ENCODE measurements at regions not wholly inside any gene's neighbourhood (a gene's known extent, or its start where the extent isn't known, plus 50 kb on each side); places are given as distances from the start of the nearest gene placed in this dataset.

- DNase-seq (ENCODE audit: low spot score), result no peak
- Histone ChIP-seq H3K4me2 (no peak overlapping the region), H2AFZ (0 out of 2 replicates have a peak overlapping the region, but pooled peaks have one; percentile 63), H3K36me3 (ENCODE audit: insufficient read depth) (no peaks in the 10 kb centered on the region), H3K79me2 (replicated peaks; ENCODE audit: insufficient read depth) (no peaks in the 10 kb centered on the region), H3K4me1 (ENCODE audit: insufficient read depth) (no peaks in the 10 kb centered on the region), H3F3A (replicated peaks; ENCODE audit: low read depth) (no peaks in the 10 kb centered on the region), H4K20me1 (replicated peaks; ENCODE audit: insufficient read depth) (no peaks in the 10 kb centered on the region), H3K4me3 (no peak overlapping the region), H3K27ac (ENCODE audit: low read depth) (no peak overlapping the region), H3K27me3 (ENCODE audit: insufficient read depth) (no peaks in the 10 kb centered on the region), H3K9me2 (ENCODE audit: insufficient read depth) (no peaks in the 10 kb centered on the region)
- H3K27me3 Mint-ChIP-seq (ENCODE audit: insufficient read depth, low read depth, poor library complexity), result peaks cover 4% of the 10 kb centered on the region
- peaks cover 17% of the 10 kb centered on the region for H3K4me1 Mint-ChIP-seq
- H3K4me3 Mint-ChIP-seq, result no peak overlapping the region
- H3K27ac Mint-ChIP-seq, result 0 out of 2 replicates have a peak overlapping the region, but pooled peaks have one; percentile 18
- no peak for TF ChIP-seq ZNF462 (CRISPR knock-in tag; IDR thresholded peaks at IDR 0.05)
- TF ChIP-seq STAT1 (IDR thresholded peaks at IDR 0.05; ENCODE audit: unreplicated experiment), result no peak
- TF ChIP-seq EZH2 (IDR thresholded peaks at IDR 0.05; ENCODE audit: low read depth, unreplicated experiment), result no peak
- no peak for TF ChIP-seq NANOG (IDR thresholded peaks at IDR 0.05; ENCODE audit: borderline replicate concordance)
- no peak for TF ChIP-seq EZH2phosphoT487 (IDR thresholded peaks at IDR 0.05; ENCODE audit: unreplicated experiment)
- no peak for TF ChIP-seq ZNF331 (CRISPR knock-in tag; IDR thresholded peaks at IDR 0.05; ENCODE audit: low read depth)
- TF ChIP-seq CREB1 (CRISPR knock-in tag; IDR thresholded peaks at IDR 0.05; ENCODE audit: low read depth), result no peak
- no peak for TF ChIP-seq REST (IDR thresholded peaks at IDR 0.05; ENCODE audit: unreplicated experiment)
- TF ChIP-seq ZNF114 (CRISPR knock-in tag; IDR thresholded peaks at IDR 0.05), result no peak
- TF ChIP-seq ETS1 (IDR thresholded peaks at IDR 0.05), result no peak
- TF ChIP-seq JUNB (IDR thresholded peaks at IDR 0.05; ENCODE audit: unreplicated experiment), result no peak
- TF ChIP-seq POLR2AphosphoS5 (IDR thresholded peaks at IDR 0.05; ENCODE audit: low read depth), result no peak
- TF ChIP-seq CTCF (conservative IDR thresholded peaks at IDR 0.05; ENCODE audit: low read depth in 2 of 2), result no peak
- no peaks in the 10 kb centered on the region for H3K36me3 Mint-ChIP-seq (ENCODE audit: low read depth)
- H3K9me3 Mint-ChIP-seq, result no peaks in the 10 kb centered on the region
- no peak for ATAC-seq
Observed at GRCh38 chr6:15841937-15842726, 179.3 kb upstream of the DTNBP1 start.
